ENCODE measurements at regions not wholly inside any gene's neighbourhood (a gene's known extent, or its start where the extent isn't known, plus 50 kb on each side); places are given as distances from the start of the nearest gene placed in this dataset.

- no peak for TF ChIP-seq CTCF (IDR thresholded peaks at IDR 0.05)
- no peak for TF ChIP-seq POLR2A (IDR thresholded peaks at IDR 0.05)
- no peak for TF ChIP-seq POLR2AphosphoS5 (IDR thresholded peaks at IDR 0.05)
- no peak for TF ChIP-seq EP300 (IDR thresholded peaks at IDR 0.05)
These were observed 109.2 kb upstream of the DYRK2 start for GRCh38 chr12:67539329-67539728.
